GM21737 (cell line): ENCODE measurements at regions not wholly inside any gene's neighbourhood (a gene's known extent, or its start where the extent isn't known, plus 50 kb on each side); places are given as distances from the start of the nearest gene placed in this dataset.

Experiments
- ATAC-seq: cut with Tn5 transposase; IDR thresholded peaks from one replicate; pipeline ENCODE4 v1.9.1; 2021; ENCODE audit warnings: mild to moderate bottlenecking, moderate library complexity; ENCODE audit not compliant: unreplicated experiment

- no peak for ATAC-seq
Observed at GRCh38 chr10:36704124-36704523, 421.3 kb upstream of the ANKRD30A start.

GRCh38 chr10:36703179-36703578, 422.2 kb upstream of the ANKRD30A start:
- no peak for ATAC-seq

- ATAC-seq: no peak
Observed at GRCh38 chr10:36700123-36700522, 425.3 kb upstream of the ANKRD30A start.

GRCh38 chr10:36692759-36693158, 432.6 kb upstream of the ANKRD30A start:
- ATAC-seq: no peak

GRCh38 chr10:36688717-36689116, 436.7 kb upstream of the ANKRD30A start:
- no peak for ATAC-seq

GRCh38 chr10:36683421-36683820, 442.0 kb upstream of the ANKRD30A start:
- ATAC-seq: no peak

- ATAC-seq: no peak
Observed at GRCh38 chr10:36681751-36682632, 443.4 kb upstream of the ANKRD30A start.

- ATAC-seq: no peak
Observed at GRCh38 chr10:36679554-36679953, 445.8 kb upstream of the ANKRD30A start.

GRCh38 chr10:36677431-36677768, 448.0 kb upstream of the ANKRD30A start:
- ATAC-seq: no peak

- no peak for ATAC-seq
Observed at GRCh38 chr10:36676756-36677430, 448.5 kb upstream of the ANKRD30A start.

GRCh38 chr10:36676321-36676720, 449.1 kb upstream of the ANKRD30A start:
- no peak for ATAC-seq

- ATAC-seq: no peak
Observed at GRCh38 chr10:36675458-36675880, 449.9 kb upstream of the ANKRD30A start.

GRCh38 chr10:36671607-36672006, 453.8 kb upstream of the ANKRD30A start:
- ATAC-seq: no peak

- ATAC-seq: no peak
Observed at GRCh38 chr10:36670621-36671402, 454.6 kb upstream of the ANKRD30A start.

GRCh38 chr10:36669615-36670352, 455.6 kb upstream of the ANKRD30A start:
- no peak for ATAC-seq

GRCh38 chr10:36666451-36666850, 458.9 kb upstream of the ANKRD30A start:
- no peak for ATAC-seq

GRCh38 chr10:36662571-36662970, 462.8 kb upstream of the ANKRD30A start:
- no peak for ATAC-seq

GRCh38 chr10:36650274-36650673, 475.1 kb upstream of the ANKRD30A start:
- no peak for ATAC-seq

- ATAC-seq: no peak
Observed at GRCh38 chr10:36647540-36647939, 477.9 kb upstream of the ANKRD30A start.

GRCh38 chr10:36640626-36641025, 484.8 kb upstream of the ANKRD30A start:
- no peak for ATAC-seq
